ENCODE measurements at regions not wholly inside any gene's neighbourhood (a gene's known extent, or its start where the extent isn't known, plus 50 kb on each side); places are given as distances from the start of the nearest gene placed in this dataset.
"Not testable (repeated sequence)": the region's sequence is repeated elsewhere in the genome, so short reads cannot be mapped to it uniquely, and the experiment has no call there.

- FAIRE-seq (no peak), DNase-seq (ENCODE audit: insufficient read length, low spot score) (no peak)
Observed at GRCh38 chr2:2495606-2496005, 164.5 kb upstream of the MYT1L start.

GRCh38 chr2:2493496-2493895 lies 162.4 kb upstream of the MYT1L start:
- FAIRE-seq (no peak), DNase-seq (ENCODE audit: insufficient read length, low spot score) (no peak)

DNA sequence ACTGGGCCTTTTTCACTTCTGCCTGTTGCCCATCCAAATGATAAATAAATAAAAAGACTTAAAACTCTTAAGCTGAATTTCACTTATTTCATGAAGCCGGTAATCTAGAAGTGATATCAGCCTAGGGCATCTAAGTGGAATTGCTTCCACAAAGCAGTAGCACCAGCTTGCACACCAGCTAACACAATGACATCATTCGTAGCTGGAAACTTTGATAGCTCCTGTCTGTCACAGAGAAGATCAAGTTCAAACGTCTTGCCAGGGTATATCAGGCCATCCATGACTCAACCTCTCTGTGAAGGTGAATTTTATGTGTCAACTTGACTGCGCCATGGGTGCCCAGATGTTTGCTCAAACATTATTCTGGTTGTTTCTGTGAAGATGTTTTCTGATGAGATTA lies 161.7 kb upstream of the MYT1L start:
- DNase-seq (ENCODE audit: insufficient read length, low spot score) (no peak), FAIRE-seq (no peak)

DNA sequence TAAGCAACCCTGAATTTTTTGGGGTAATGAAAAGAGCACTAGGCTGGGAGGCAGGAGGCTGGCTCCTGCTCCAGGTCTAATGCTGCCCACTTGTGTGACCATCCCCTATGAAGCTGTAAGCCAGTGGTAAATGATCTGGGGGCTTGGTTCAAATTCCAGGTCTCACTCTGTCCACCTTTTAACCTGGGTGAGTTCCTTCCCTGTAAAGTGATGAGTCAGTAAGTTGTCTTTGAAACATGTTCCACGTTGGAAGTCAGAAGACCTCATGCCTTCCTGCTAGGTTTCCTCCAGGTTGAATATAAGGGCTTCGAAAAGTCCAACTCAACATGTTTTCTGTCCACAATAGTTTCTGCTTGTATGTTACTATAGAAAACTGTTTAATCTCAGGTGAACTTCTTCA lies 160.9 kb upstream of the MYT1L start:
- FAIRE-seq, result no peak

GRCh38 chr2:2484301-2484700 lies 153.2 kb upstream of the MYT1L start:
- FAIRE-seq (no peak), DNase-seq (ENCODE audit: insufficient read length, low spot score) (no peak)

More for the DNA sequence above, 160.9 kb upstream of the MYT1L start:
- no peak for DNase-seq (ENCODE audit: insufficient read length, low spot score)

GRCh38 chr2:2482851-2483250 lies 151.8 kb upstream of the MYT1L start:
- no peak for FAIRE-seq
- no peak for DNase-seq (ENCODE audit: insufficient read length, low spot score)

DNA sequence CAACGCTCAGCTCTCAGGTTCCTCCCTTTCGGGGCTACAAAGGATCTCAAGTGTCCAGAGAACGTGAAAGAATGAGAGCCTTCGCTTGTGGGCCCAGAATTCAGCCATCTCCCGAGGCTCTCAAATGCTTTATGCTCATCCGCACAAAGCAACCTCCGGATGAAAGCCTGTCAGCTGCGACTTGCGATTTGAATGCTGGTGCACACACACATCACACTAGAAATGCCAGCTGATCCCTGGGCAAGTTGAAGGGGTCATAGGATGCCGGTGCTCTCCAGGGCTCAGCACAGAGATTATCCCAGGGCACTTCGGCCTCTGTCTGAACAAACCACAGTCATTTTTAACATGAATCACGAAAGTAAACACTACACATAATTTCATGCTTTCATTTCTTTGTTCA lies 141.8 kb upstream of the MYT1L start:
- no peak for FAIRE-seq
- DNase-seq (ENCODE audit: insufficient read length, low spot score), result no peak

DNA sequence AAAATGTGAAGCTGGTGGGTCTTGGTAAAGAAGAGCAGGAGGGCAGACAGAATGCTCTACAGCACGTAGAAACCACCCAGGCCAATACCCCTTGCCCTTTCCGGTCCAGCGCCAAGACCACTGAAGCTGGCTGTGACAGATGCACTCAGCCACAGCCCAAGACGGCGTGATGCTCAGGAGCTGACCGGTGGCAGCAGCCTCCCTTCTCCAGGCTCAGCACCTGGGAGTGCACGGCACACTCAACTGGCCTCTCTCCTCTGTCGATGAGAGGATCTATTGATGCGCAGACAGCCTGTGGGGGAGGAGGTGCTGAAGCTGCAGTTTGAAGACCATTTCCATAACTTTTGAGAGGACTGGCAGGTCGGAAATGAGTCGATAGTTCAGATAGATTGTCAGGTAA lies 141.0 kb upstream of the MYT1L start:
- FAIRE-seq, result no peak
- DNase-seq (ENCODE audit: insufficient read length, low spot score), result no peak

DNA sequence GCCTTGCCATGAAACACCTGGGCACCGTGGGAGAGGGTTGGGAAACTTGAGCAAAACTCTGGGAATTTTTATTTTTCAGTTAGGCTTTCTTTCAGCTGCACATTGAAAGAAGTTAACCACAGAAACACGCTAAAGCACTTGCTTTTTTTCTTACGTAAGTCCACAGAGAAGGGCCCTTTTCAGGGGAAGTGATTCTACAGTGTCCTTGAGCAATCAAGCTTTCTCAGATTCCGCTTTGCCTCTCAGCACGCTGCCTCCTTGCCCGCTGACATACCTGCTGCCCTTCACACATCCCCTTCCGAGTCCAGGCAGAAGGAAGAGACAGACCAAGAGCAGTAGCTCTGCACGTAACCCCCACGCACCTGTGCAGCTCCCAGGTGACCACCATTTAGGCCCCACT lies 135.5 kb upstream of the MYT1L start:
- DNase-seq (ENCODE audit: insufficient read length, low spot score), result no peak
- no peak for FAIRE-seq

GRCh38 chr2:2464643-2465042 lies 133.6 kb upstream of the MYT1L start:
- no peak for DNase-seq (ENCODE audit: insufficient read length, low spot score)
- FAIRE-seq, result no peak

- no peak for DNase-seq (ENCODE audit: insufficient read length, low spot score)
- FAIRE-seq, result no peak
Observed at GRCh38 chr2:2464094-2464493, 133.0 kb upstream of the MYT1L start.

GRCh38 chr2:2456721-2457120 lies 125.6 kb upstream of the MYT1L start:
- no peak for DNase-seq (ENCODE audit: insufficient read length, low spot score)
- no peak for FAIRE-seq

DNA sequence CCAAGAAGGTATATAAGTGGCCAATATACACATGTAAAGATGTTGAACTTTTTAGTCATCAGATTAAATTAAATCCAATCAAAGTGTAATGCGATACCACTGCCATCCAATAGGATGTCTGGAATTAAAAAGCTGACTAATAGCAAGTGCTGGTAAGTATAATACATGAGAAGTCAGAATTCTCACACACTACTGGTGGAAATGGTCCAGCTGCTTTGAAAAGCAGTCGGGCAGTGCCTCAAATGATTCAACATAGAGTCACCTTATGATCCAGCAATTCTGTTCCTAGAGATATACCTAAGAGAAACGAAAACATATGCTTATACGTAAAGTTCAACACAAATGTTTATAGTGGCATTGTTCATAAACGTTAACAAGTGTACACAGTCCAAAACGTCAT lies 124.1 kb upstream of the MYT1L start:
- DNase-seq (ENCODE audit: insufficient read length, low spot score) (no peak), FAIRE-seq (no peak)

GRCh38 chr2:2452961-2453360 lies 121.9 kb upstream of the MYT1L start:
- DNase-seq (ENCODE audit: insufficient read length, low spot score), result no peak
- FAIRE-seq, result no peak

GRCh38 chr2:2451275-2451674 lies 120.2 kb upstream of the MYT1L start:
- not testable (repeated sequence) for DNase-seq (ENCODE audit: insufficient read length, low spot score); FAIRE-seq

- DNase-seq (ENCODE audit: insufficient read length, low spot score) (no peak), FAIRE-seq (no peak)
Observed at GRCh38 chr2:2448178-2448577, 117.1 kb upstream of the MYT1L start.

GRCh38 chr2:2422621-2423020 lies 91.5 kb upstream of the MYT1L start:
- DNase-seq (ENCODE audit: insufficient read length, low spot score) (no peak), FAIRE-seq (no peak)

DNA sequence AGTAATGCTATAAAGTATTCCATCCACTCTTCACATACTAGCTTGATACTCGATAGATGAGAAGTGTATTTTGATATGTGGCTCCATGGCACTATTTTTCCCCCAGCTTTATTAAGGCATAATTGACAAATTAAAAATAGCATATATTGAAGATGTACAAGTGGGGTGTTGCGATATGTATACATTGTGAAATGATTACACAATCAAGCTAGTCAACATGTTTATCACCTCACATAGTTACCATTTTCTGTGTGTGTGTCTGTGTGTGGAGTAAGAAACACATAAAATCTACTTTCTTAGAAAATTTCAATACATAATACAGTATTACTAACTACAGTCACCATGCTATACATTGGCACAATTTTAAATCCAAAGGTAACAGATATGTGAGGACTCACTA lies 82.5 kb upstream of the MYT1L start:
- FAIRE-seq (no peak), DNase-seq (ENCODE audit: insufficient read length, low spot score) (no peak)

DNA sequence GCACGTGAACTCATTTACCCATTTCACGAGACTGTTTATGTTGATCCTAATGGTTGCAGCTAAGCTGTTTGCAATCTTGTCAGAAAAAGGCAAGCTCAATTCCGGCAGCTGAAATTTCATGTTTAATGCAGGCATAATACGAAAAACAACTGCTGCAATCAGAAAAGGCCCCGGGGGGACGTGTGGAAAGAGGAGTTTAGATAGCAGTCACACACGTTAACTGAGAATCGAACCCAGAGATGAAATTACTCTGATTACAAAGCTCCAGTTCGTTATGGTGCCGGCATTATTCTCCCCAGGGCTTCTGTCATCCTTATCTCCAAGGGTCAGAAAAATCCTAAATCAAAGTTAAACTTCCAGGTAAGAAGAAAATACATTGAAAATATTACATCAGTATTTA lies 79.9 kb upstream of the MYT1L start:
- DNase-seq (ENCODE audit: insufficient read length, low spot score) (no peak), FAIRE-seq (no peak)

- FAIRE-seq (no peak), DNase-seq (ENCODE audit: insufficient read length, low spot score) (no peak)
Observed at GRCh38 chr2:2409481-2409880, 78.4 kb upstream of the MYT1L start.

GRCh38 chr2:2405780-2406179 lies 74.7 kb upstream of the MYT1L start:
- FAIRE-seq (no peak), DNase-seq (ENCODE audit: insufficient read length, low spot score) (no peak)

- FAIRE-seq, result no peak
- no peak for DNase-seq (ENCODE audit: insufficient read length, low spot score)
Observed at GRCh38 chr2:2400286-2401038, 69.4 kb upstream of the MYT1L start.

DNA sequence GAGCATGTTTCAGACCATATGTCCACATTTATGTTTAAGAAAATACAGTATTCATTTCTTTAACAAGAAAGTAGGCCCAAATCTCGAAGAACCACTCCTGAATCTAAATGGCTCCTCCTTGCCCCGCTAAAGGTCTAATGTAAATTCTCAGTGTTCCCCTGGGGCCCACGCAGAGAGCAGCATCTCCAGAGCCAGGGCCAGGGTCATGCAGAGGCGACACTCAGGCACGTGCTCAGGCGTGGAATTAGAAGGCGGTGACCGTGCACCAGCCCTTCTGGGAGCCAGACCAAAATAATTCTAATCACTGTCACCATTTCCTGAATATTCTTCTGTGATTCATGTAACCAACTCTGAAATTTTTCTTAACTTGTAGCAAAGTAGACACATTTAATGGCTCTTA lies 68.3 kb upstream of the MYT1L start:
- no peak for FAIRE-seq

More for the DNA sequence above, 68.3 kb upstream of the MYT1L start:
- DNase-seq (ENCODE audit: insufficient read length, low spot score), result no peak

Measured in GM19239 (cell line).